Fibroblast of lung (primary cell): ENCODE measurements at regions not wholly inside any gene's neighbourhood (a gene's known extent, or its start where the extent isn't known, plus 50 kb on each side); places are given as distances from the start of the nearest gene placed in this dataset.
A peak's percentile ranks its signal among the peaks of the same experiment; 100 is the strongest.

ENCODE experiments used
- DNase-seq, 2 donors: peaks; one replicate each; pipeline versions ENCODE4 v3.0.0 to v3.0.0-alpha.2; 2010; ENCODE audit warnings: low read depth in 2 of 2
- H2AFZ ChIP-seq: 2 replicates; pipeline ENCODE4 v1.5.1; 2012; ENCODE audit warnings: low read length, control low read depth, inconsistent platforms
- H3K27ac ChIP-seq: 2 replicates; pipeline ENCODE4 v1.5.1; 2011; ENCODE audit warnings: low read length, control low read depth; ENCODE audit not compliant: insufficient read depth
- H3K27me3 ChIP-seq: 2 replicates; pipeline ENCODE4 v1.5.1; 2011; ENCODE audit warnings: mild to moderate bottlenecking, low read length; ENCODE audit not compliant: control insufficient read depth, insufficient read depth
- H3K36me3 ChIP-seq: 2 replicates; pipeline ENCODE4 v1.5.1; 2011; ENCODE audit warnings: low read length; ENCODE audit not compliant: control insufficient read depth, insufficient read depth
- H3K4me1 ChIP-seq: 2 replicates; pipeline ENCODE4 v1.5.1; 2011; ENCODE audit warnings: low read length; ENCODE audit not compliant: control insufficient read depth, insufficient read depth; ENCODE audit errors: extremely low read depth
- H3K4me2 ChIP-seq: 2 replicates; pipeline ENCODE4 v1.5.1; 2011; ENCODE audit warnings: low read length, control low read depth; ENCODE audit not compliant: insufficient read depth; ENCODE audit errors: extremely low read depth
- H3K4me3 ChIP-seq, 4 experiments: fragments of 200-600 bp in 1 of 4; sonication (generic) in 1 of 4; replicated peaks in 1 of 4; 2 replicates each; pipeline ENCODE4 v1.5.1; 2011 to 2016; ENCODE audit warnings: low read length in 4 of 4, low read depth in 3 of 4, mild to moderate bottlenecking in 3 of 4, control low read depth in 2 of 4, inconsistent platforms in 1 of 4, mixed read lengths in 1 of 4; ENCODE audit not compliant: insufficient read depth in 1 of 4; ENCODE audit errors: control extremely low read depth in 1 of 4
- H3K79me2 ChIP-seq: 2 replicates; pipeline ENCODE4 v1.5.1; 2012; ENCODE audit warnings: mild to moderate bottlenecking, low read length, inconsistent platforms; ENCODE audit not compliant: control insufficient read depth, insufficient read depth
- H3K9ac ChIP-seq: 2 replicates; pipeline ENCODE4 v1.5.1; 2011; ENCODE audit warnings: mild to moderate bottlenecking, low read length, control low read depth; ENCODE audit not compliant: insufficient read depth
- H3K9me3 ChIP-seq: 2 replicates; pipeline ENCODE4 v1.5.1; 2012; ENCODE audit warnings: low read depth, low read length; ENCODE audit not compliant: control insufficient read depth, insufficient read depth
- H4K20me1 ChIP-seq: 2 replicates; pipeline ENCODE4 v1.5.1; 2011; ENCODE audit warnings: low read length; ENCODE audit not compliant: control insufficient read depth, insufficient read depth; ENCODE audit errors: extremely low read depth
- CTCF ChIP-seq, 2 donors: IDR thresholded peaks in 1 of 2; conservative IDR thresholded peaks in 1 of 2; 1 replicate in 1 of 2; 2 replicates in 1 of 2; pipeline ENCODE4 v1.5.1; 2011 to 2012; ENCODE audit warnings: low read length in 2 of 2, control low read depth in 1 of 2, inconsistent platforms in 1 of 2, low read depth in 1 of 2, mild to moderate bottlenecking in 1 of 2
- EZH2 ChIP-seq: IDR thresholded peaks from 2 replicates; pipeline ENCODE4 v1.5.1; 2012; ENCODE audit warnings: low read length, control low read depth, mild to moderate bottlenecking; ENCODE audit errors: missing control alignments

GRCh38 chr10:52644373-52645186 lies 128.0 kb downstream of the MBL2 start:
- Histone ChIP-seq H3K9ac (no peak overlapping the region), H3K4me1 (no peaks in the 10 kb centered on the region), H3K79me2 (no peaks in the 10 kb centered on the region), H2AFZ (no peak overlapping the region), H3K9me3 (no peaks in the 10 kb centered on the region), H3K4me3 (no peak overlapping the region), H3K27me3 (no peaks in the 10 kb centered on the region), H4K20me1 (no peaks in the 10 kb centered on the region), H3K27ac (no peak overlapping the region), H3K36me3 (no peaks in the 10 kb centered on the region), H3K4me2 (no peak overlapping the region)
- TF ChIP-seq CTCF (conservative IDR thresholded peaks at IDR 0.05 in 1 of 2, IDR thresholded peaks at IDR 0.05 in 1 of 2; ENCODE audit: low read depth in 1 of 2, low read length in 2 of 2) (peak; percentile 81 to 83), EZH2 (no peak)
- DNase-seq: peak; percentile 22 to 59

GRCh38 chr10:52645187-52645758 lies 127.3 kb downstream of the MBL2 start:
- H3K36me3 ChIP-seq: no peaks in the 10 kb centered on the region
- H3K79me2 ChIP-seq: no peaks in the 10 kb centered on the region
- DNase-seq: no peak
- no peaks in the 10 kb centered on the region for H4K20me1 ChIP-seq
- no peaks in the 10 kb centered on the region for H3K27me3 ChIP-seq
- no peak overlapping the region for H3K27ac ChIP-seq
- no peaks in the 10 kb centered on the region for H3K4me1 ChIP-seq
- H3K9me3 ChIP-seq: no peaks in the 10 kb centered on the region
- TF ChIP-seq CTCF (conservative IDR thresholded peaks at IDR 0.05 in 1 of 2, IDR thresholded peaks at IDR 0.05 in 1 of 2; ENCODE audit: low read depth in 1 of 2, low read length in 2 of 2) (no peak), EZH2 (no peak)
- no peak overlapping the region for H3K9ac ChIP-seq
- no peak overlapping the region for H3K4me3 ChIP-seq
- no peak overlapping the region for H3K4me2 ChIP-seq
- H2AFZ ChIP-seq: no peak overlapping the region

DNA sequence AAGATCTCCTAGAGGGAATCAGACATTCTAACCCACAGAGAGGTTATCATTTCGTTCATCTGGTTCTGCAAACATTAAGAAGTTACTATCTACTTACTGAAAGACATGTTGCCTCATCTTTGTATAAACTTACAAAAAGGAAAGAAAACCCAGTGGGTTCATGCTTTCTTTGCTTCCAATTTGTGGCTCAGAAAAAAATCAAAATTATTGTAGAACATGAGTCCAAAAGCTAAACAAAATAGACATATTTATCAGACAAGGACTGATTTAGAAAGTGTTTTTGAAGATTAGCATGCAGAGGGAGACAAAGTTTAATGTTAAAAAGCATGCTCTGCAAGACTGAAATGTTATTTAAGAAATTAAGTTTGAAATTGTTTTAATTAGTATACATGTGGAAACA lies 123.1 kb downstream of the MBL2 start:
- Histone ChIP-seq H3K36me3 (no peaks in the 10 kb centered on the region), H4K20me1 (no peaks in the 10 kb centered on the region), H3K4me1 (no peaks in the 10 kb centered on the region), H3K27me3 (no peaks in the 10 kb centered on the region), H3K27ac (no peak overlapping the region), H2AFZ (no peak overlapping the region), H3K4me2 (no peak overlapping the region), H3K9ac (no peak overlapping the region), H3K9me3 (no peaks in the 10 kb centered on the region), H3K79me2 (no peaks in the 10 kb centered on the region), H3K4me3 (no peak overlapping the region)
- peak in 1 of 2 donors; percentile 54 for DNase-seq
- no peak for TF ChIP-seq CTCF (conservative IDR thresholded peaks at IDR 0.05 in 1 of 2, IDR thresholded peaks at IDR 0.05 in 1 of 2; ENCODE audit: low read depth in 1 of 2, low read length in 2 of 2)
- no peak for TF ChIP-seq EZH2
